ENCODE measurements at regions not wholly inside any gene's neighbourhood (a gene's known extent, or its start where the extent isn't known, plus 50 kb on each side); places are given as distances from the start of the nearest gene placed in this dataset.

GRCh38 chr7:142313528-142313927 lies 55.7 kb upstream of the PRSS58 start:
- DNase-seq (ENCODE audit: low spot score) (no peak), ATAC-seq (no peak), FAIRE-seq (no peak)
- ChIA-PET POLR2A (no interaction called here), CTCF (ENCODE audit: low intra/inter-chr PET ratio, low total read pairs) (no interaction called here)
- Histone ChIP-seq H3K4me1 (ENCODE audit: insufficient read depth, low read length) (no peaks in the 10 kb centered on the region), H4K20me1 (ENCODE audit: insufficient read depth, low read length) (no peaks in the 10 kb centered on the region), H3K27me3 (ENCODE audit: control insufficient read depth in 1 of 2, insufficient read depth in 2 of 2, low read length in 2 of 2) (peaks cover 0 to 5% of the 10 kb centered on the region in 2 experiments; a peak in 4 of 5 replicates), H3K27ac (ENCODE audit: extremely low read length, insufficient read depth, low read length) (no peak overlapping the region), H2AFZ (ENCODE audit: low read length) (no peak overlapping the region), H3K9me3 (ENCODE audit: low read length) (no peaks in the 10 kb centered on the region), H3K4me2 (ENCODE audit: low read depth, low read length) (no peak overlapping the region), H3K4me3 (replicated peaks in 1 of 3; ENCODE audit: insufficient read depth in 1 of 3, low read depth in 2 of 3, low read length in 3 of 3) (no peak overlapping the region), H3K36me3 (replicated peaks in 1 of 2; ENCODE audit: control insufficient read depth in 1 of 2, insufficient read depth in 2 of 2, low read length in 2 of 2) (no peaks in the 10 kb centered on the region), H3K79me2 (ENCODE audit: insufficient read depth, low read length) (no peaks in the 10 kb centered on the region), H3K9ac (ENCODE audit: insufficient read depth, low read depth, low read length) (no peak overlapping the region)
- no TSS peak for BruUV-seq (replicated peaks)
- in situ Hi-C loops (cut with HindIII; ENCODE audit: extremely low pct_ligation_motif_present, low pct_unique_long_range_greater_than_20kb) (no loop called here), intact Hi-C loops (cut with micrococcal nuclease; ENCODE audit: unreplicated experiment) (no loop called here)
- 12% methylated on average over 7 of the region's 11 CpGs for WGBS (ENCODE audit: low lambda C conversion rate)
- TF ChIP-seq KLF13 (CRISPR knock-in tag; IDR thresholded peaks at IDR 0.05) (no peak), ZNF24 (IDR thresholded peaks at IDR 0.05) (no peak), SNAPC2 (CRISPR knock-in tag; IDR thresholded peaks at IDR 0.05) (no peak), ZNF18 (CRISPR knock-in tag; IDR thresholded peaks at IDR 0.05; ENCODE audit: insufficient replicate concordance) (no peak), GFI1 (CRISPR knock-in tag; IDR thresholded peaks at IDR 0.05; ENCODE audit: borderline replicate concordance) (no peak)

- CTCF ChIA-PET (ENCODE audit: low intra/inter-chr PET ratio, low total read pairs): no interaction called here
- no peak for DNase-seq (ENCODE audit: low spot score)
- H3K4me2 ChIP-seq (ENCODE audit: low read depth, low read length): no peak overlapping the region
- intact Hi-C loops (cut with micrococcal nuclease; ENCODE audit: unreplicated experiment) (no loop called here), in situ Hi-C loops (cut with HindIII; ENCODE audit: extremely low pct_ligation_motif_present, low pct_unique_long_range_greater_than_20kb) (no loop called here)
- H3K79me2 ChIP-seq (ENCODE audit: insufficient read depth, low read length): no peaks in the 10 kb centered on the region
- H3K4me3 ChIP-seq (replicated peaks in 1 of 3; ENCODE audit: insufficient read depth in 1 of 3, low read depth in 2 of 3, low read length in 3 of 3): no peak overlapping the region
- peaks cover 5 to 6% of the 10 kb centered on the region in 2 experiments; a peak in 4 of 5 replicates for H3K27me3 ChIP-seq (ENCODE audit: control insufficient read depth in 1 of 2, insufficient read depth in 2 of 2, low read length in 2 of 2)
- POLR2A ChIA-PET: no interaction called here
- TF ChIP-seq SOX5 (CRISPR knock-in tag; IDR thresholded peaks at IDR 0.05; ENCODE audit: borderline replicate concordance) (no peak), MIER3 (CRISPR knock-in tag; IDR thresholded peaks at IDR 0.05; ENCODE audit: borderline replicate concordance) (no peak), SNAPC2 (CRISPR knock-in tag; IDR thresholded peaks at IDR 0.05) (no peak), TERF1 (CRISPR knock-in tag; IDR thresholded peaks at IDR 0.05) (no peak), ZNF724P (CRISPR knock-in tag; IDR thresholded peaks at IDR 0.05; ENCODE audit: borderline replicate concordance) (no peak), ZSCAN21 (CRISPR knock-in tag; IDR thresholded peaks at IDR 0.05; ENCODE audit: borderline replicate concordance) (no peak), ZNF160 (CRISPR knock-in tag; IDR thresholded peaks at IDR 0.05) (no peak), ERF (CRISPR knock-in tag; IDR thresholded peaks at IDR 0.05) (no peak)
- no peaks in the 10 kb centered on the region for H3K4me1 ChIP-seq (ENCODE audit: insufficient read depth, low read length)
- H3K36me3 ChIP-seq (replicated peaks in 1 of 2; ENCODE audit: control insufficient read depth in 1 of 2, insufficient read depth in 2 of 2, low read length in 2 of 2): no peaks in the 10 kb centered on the region
- no peak overlapping the region for H3K27ac ChIP-seq (ENCODE audit: extremely low read length, insufficient read depth, low read length)
- H3K9me3 ChIP-seq (ENCODE audit: low read length): no peaks in the 10 kb centered on the region
- ATAC-seq: no peak
- no TSS peak for BruUV-seq (replicated peaks)
- WGBS (ENCODE audit: low lambda C conversion rate): 9% methylated on average over 3 of the region's 3 CpGs
- H4K20me1 ChIP-seq (ENCODE audit: insufficient read depth, low read length): no peaks in the 10 kb centered on the region
- no peak for FAIRE-seq
- no peak overlapping the region for H3K9ac ChIP-seq (ENCODE audit: insufficient read depth, low read depth, low read length)
- no peak overlapping the region for H2AFZ ChIP-seq (ENCODE audit: low read length)
These were observed 54.0 kb upstream of the PRSS58 start for GRCh38 chr7:142311876-142312275.
